ENCODE measurements at regions not wholly inside any gene's neighbourhood (a gene's known extent, or its start where the extent isn't known, plus 50 kb on each side); places are given as distances from the start of the nearest gene placed in this dataset.

- Histone ChIP-seq H3K27me3 (ENCODE audit: control insufficient read depth, insufficient read depth, low read length) (no peaks in the 10 kb centered on the region), H3K36me3 (ENCODE audit: insufficient read depth, low read length) (no peaks in the 10 kb centered on the region), H3K9me3 (replicated peaks; ENCODE audit: low read length) (no peaks in the 10 kb centered on the region), H3K4me1 (ENCODE audit: control insufficient read depth, insufficient read depth, low read length) (peaks cover 15% of the 10 kb centered on the region), H3K4me3 (ENCODE audit: low read length) (no peak overlapping the region), H3K4me2 (ENCODE audit: low read length) (no peak overlapping the region), H3K9ac (ENCODE audit: low read depth, low read length) (no peak overlapping the region)
Measured at GRCh38 chr1:67624680-67625079, 60.3 kb upstream of the GADD45A start.

- H3K4me3 ChIP-seq (ENCODE audit: low read length): no peak overlapping the region
- H3K9ac ChIP-seq (ENCODE audit: low read depth, low read length): no peak overlapping the region
- H3K27me3 ChIP-seq (ENCODE audit: control insufficient read depth, insufficient read depth, low read length): no peaks in the 10 kb centered on the region
- no peaks in the 10 kb centered on the region for H3K36me3 ChIP-seq (ENCODE audit: insufficient read depth, low read length)
- H3K4me2 ChIP-seq (ENCODE audit: low read length): no peak overlapping the region
- H3K9me3 ChIP-seq (replicated peaks; ENCODE audit: low read length): no peaks in the 10 kb centered on the region
- peaks cover 23% of the 10 kb centered on the region for H3K4me1 ChIP-seq (ENCODE audit: control insufficient read depth, insufficient read depth, low read length)
Measured at GRCh38 chr1:67626090-67626860, 58.7 kb upstream of the GADD45A start.

GRCh38 chr1:67626861-67627235, 58.2 kb upstream of the GADD45A start:
- Histone ChIP-seq H3K36me3 (ENCODE audit: insufficient read depth, low read length) (no peaks in the 10 kb centered on the region), H3K27me3 (ENCODE audit: control insufficient read depth, insufficient read depth, low read length) (no peaks in the 10 kb centered on the region), H3K4me2 (ENCODE audit: low read length) (no peak overlapping the region), H3K4me3 (ENCODE audit: low read length) (no peak overlapping the region), H3K4me1 (ENCODE audit: control insufficient read depth, insufficient read depth, low read length) (peaks cover 23% of the 10 kb centered on the region), H3K9me3 (replicated peaks; ENCODE audit: low read length) (no peaks in the 10 kb centered on the region), H3K9ac (ENCODE audit: low read depth, low read length) (no peak overlapping the region)

- Histone ChIP-seq H3K36me3 (ENCODE audit: insufficient read depth, low read length) (no peaks in the 10 kb centered on the region), H3K9ac (ENCODE audit: low read depth, low read length) (no peak overlapping the region), H3K4me2 (ENCODE audit: low read length) (no peak overlapping the region), H3K4me1 (ENCODE audit: control insufficient read depth, insufficient read depth, low read length) (peaks cover 23% of the 10 kb centered on the region), H3K4me3 (ENCODE audit: low read length) (no peak overlapping the region), H3K9me3 (replicated peaks; ENCODE audit: low read length) (no peaks in the 10 kb centered on the region), H3K27me3 (ENCODE audit: control insufficient read depth, insufficient read depth, low read length) (no peaks in the 10 kb centered on the region)
Measured at GRCh38 chr1:67627336-67627735, 57.7 kb upstream of the GADD45A start.

GRCh38 chr1:67627906-67628305, 57.1 kb upstream of the GADD45A start:
- peaks cover 23% of the 10 kb centered on the region for H3K4me1 ChIP-seq (ENCODE audit: control insufficient read depth, insufficient read depth, low read length)
- H3K9ac ChIP-seq (ENCODE audit: low read depth, low read length): no peak overlapping the region
- no peak overlapping the region for H3K4me2 ChIP-seq (ENCODE audit: low read length)
- H3K36me3 ChIP-seq (ENCODE audit: insufficient read depth, low read length): no peaks in the 10 kb centered on the region
- H3K27me3 ChIP-seq (ENCODE audit: control insufficient read depth, insufficient read depth, low read length): no peaks in the 10 kb centered on the region
- H3K9me3 ChIP-seq (replicated peaks; ENCODE audit: low read length): no peaks in the 10 kb centered on the region
- H3K4me3 ChIP-seq (ENCODE audit: low read length): no peak overlapping the region

GRCh38 chr1:67629370-67630075, 55.5 kb upstream of the GADD45A start:
- Histone ChIP-seq H3K9ac (ENCODE audit: low read depth, low read length) (no peak overlapping the region), H3K27me3 (ENCODE audit: control insufficient read depth, insufficient read depth, low read length) (no peaks in the 10 kb centered on the region), H3K36me3 (ENCODE audit: insufficient read depth, low read length) (no peaks in the 10 kb centered on the region), H3K4me1 (ENCODE audit: control insufficient read depth, insufficient read depth, low read length) (peaks cover 23% of the 10 kb centered on the region), H3K4me3 (ENCODE audit: low read length) (no peak overlapping the region), H3K9me3 (replicated peaks; ENCODE audit: low read length) (no peaks in the 10 kb centered on the region), H3K4me2 (ENCODE audit: low read length) (peak overlapping the region; percentile 22)

GRCh38 chr1:67630438-67631045, 54.5 kb upstream of the GADD45A start:
- Histone ChIP-seq H3K4me2 (ENCODE audit: low read length) (no peak overlapping the region), H3K36me3 (ENCODE audit: insufficient read depth, low read length) (no peaks in the 10 kb centered on the region), H3K4me1 (ENCODE audit: control insufficient read depth, insufficient read depth, low read length) (peaks cover 23% of the 10 kb centered on the region), H3K9me3 (replicated peaks; ENCODE audit: low read length) (no peaks in the 10 kb centered on the region), H3K4me3 (ENCODE audit: low read length) (no peak overlapping the region), H3K9ac (ENCODE audit: low read depth, low read length) (no peak overlapping the region), H3K27me3 (ENCODE audit: control insufficient read depth, insufficient read depth, low read length) (no peaks in the 10 kb centered on the region)

- H3K27me3 ChIP-seq (ENCODE audit: control insufficient read depth, insufficient read depth, low read length): no peaks in the 10 kb centered on the region
- no peak overlapping the region for H3K4me2 ChIP-seq (ENCODE audit: low read length)
- H3K4me1 ChIP-seq (ENCODE audit: control insufficient read depth, insufficient read depth, low read length): peaks cover 18% of the 10 kb centered on the region
Measured at GRCh38 chr1:67632356-67632755, 52.6 kb upstream of the GADD45A start.

GRCh38 chr1:67632811-67633655, 52.0 kb upstream of the GADD45A start:
- Histone ChIP-seq H3K4me2 (ENCODE audit: low read length) (no peak overlapping the region), H3K4me1 (ENCODE audit: control insufficient read depth, insufficient read depth, low read length) (peaks cover 18% of the 10 kb centered on the region), H3K4me3 (ENCODE audit: low read length) (no peak overlapping the region), H3K27me3 (ENCODE audit: control insufficient read depth, insufficient read depth, low read length) (no peaks in the 10 kb centered on the region), H3K36me3 (ENCODE audit: insufficient read depth, low read length) (no peaks in the 10 kb centered on the region), H3K9me3 (replicated peaks; ENCODE audit: low read length) (no peaks in the 10 kb centered on the region), H3K9ac (ENCODE audit: low read depth, low read length) (no peak overlapping the region)

More at GRCh38 chr1:67632356-67632755, 52.6 kb upstream of the GADD45A start:
- no peak overlapping the region for H3K9ac ChIP-seq (ENCODE audit: low read depth, low read length)
- no peak overlapping the region for H3K4me3 ChIP-seq (ENCODE audit: low read length)
- no peaks in the 10 kb centered on the region for H3K36me3 ChIP-seq (ENCODE audit: insufficient read depth, low read length)
- no peaks in the 10 kb centered on the region for H3K9me3 ChIP-seq (replicated peaks; ENCODE audit: low read length)

GRCh38 chr1:67634396-67634935, 50.5 kb upstream of the GADD45A start:
- Histone ChIP-seq H3K36me3 (ENCODE audit: insufficient read depth, low read length) (no peaks in the 10 kb centered on the region), H3K4me2 (ENCODE audit: low read length) (no peak overlapping the region), H3K4me1 (ENCODE audit: control insufficient read depth, insufficient read depth, low read length) (peaks cover 10% of the 10 kb centered on the region), H3K27me3 (ENCODE audit: control insufficient read depth, insufficient read depth, low read length) (no peaks in the 10 kb centered on the region), H3K4me3 (ENCODE audit: low read length) (no peak overlapping the region), H3K9ac (ENCODE audit: low read depth, low read length) (no peak overlapping the region), H3K9me3 (replicated peaks; ENCODE audit: low read length) (no peaks in the 10 kb centered on the region)

All from skeletal muscle satellite cell (primary cell).